Esophagus muscularis mucosa (tissue), 4 donors: ENCODE measurements at regions not wholly inside any gene's neighbourhood (a gene's known extent, or its start where the extent isn't known, plus 50 kb on each side); places are given as distances from the start of the nearest gene placed in this dataset.

Experiments used
- CTCF ChIP-seq, 3 experiments: fragments of 200-600 bp in 2 of 3; fragments of 450-650 bp in 1 of 3; sonication (generic) in 2 of 3; IDR thresholded peaks; one replicate each; pipeline ENCODE4 v1.5.1; 2017 to 2019; ENCODE audit warnings: antibody characterized with exemption in 3 of 3, mild to moderate bottlenecking in 2 of 3, moderate library complexity in 1 of 3
- EP300 ChIP-seq: sonication (generic); formaldehyde crosslinking; IDR thresholded peaks from one replicate; pipeline ENCODE4 v1.6.1; 2017; ENCODE audit warnings: antibody characterized with exemption
- POLR2AphosphoS5 ChIP-seq, 2 donors: sonication (generic); formaldehyde crosslinking; IDR thresholded peaks; one replicate each; pipeline ENCODE4 v1.6.1; 2017; ENCODE audit warnings: antibody characterized with exemption in 2 of 2

GRCh38 chr10:3382092-3382491, 209.5 kb upstream of the PITRM1 start:
- TF ChIP-seq CTCF (IDR thresholded peaks at IDR 0.05) (no peak), POLR2AphosphoS5 (IDR thresholded peaks at IDR 0.05) (no peak), EP300 (no peak)
